Activated T-cell treated with anti-CD3 and anti-CD28 coated beads for 1 hour (primary cell): ENCODE measurements at regions not wholly inside any gene's neighbourhood (a gene's known extent, or its start where the extent isn't known, plus 50 kb on each side); places are given as distances from the start of the nearest gene placed in this dataset.

Experiments
- DNase-seq: peaks from one replicate; pipeline ENCODE4 v3.0.0-alpha.2; 2020; ENCODE audit warnings: low read depth

- DNase-seq = no peak
These were observed 58.8 kb upstream of the MOCS1 start for GRCh38 chr6:39992861-39993622.
